ENCODE measurements at regions not wholly inside any gene's neighbourhood (a gene's known extent, or its start where the extent isn't known, plus 50 kb on each side); places are given as distances from the start of the nearest gene placed in this dataset.

GRCh38 chr2:167703441-167703840 lies 544.0 kb downstream of the STK39 start:
- H3K27ac Mint-ChIP-seq = no peak overlapping the region
- no peaks in the 10 kb centered on the region for H3K4me1 ChIP-seq (ENCODE audit: control insufficient read depth in 1 of 2, extremely low read depth in 1 of 2, insufficient read depth in 2 of 2, low read length in 2 of 2)
- no peaks in the 10 kb centered on the region for H3K4me1 Mint-ChIP-seq
- ATAC-seq (replicated peaks in 1 of 4) (no peak), DNase-seq (no peak)
- H3K27me3 Mint-ChIP-seq = no peaks in the 10 kb centered on the region
- no peaks in the 10 kb centered on the region for H3K27me3 ChIP-seq (replicated peaks in 1 of 2; ENCODE audit: control insufficient read depth in 2 of 2, extremely low read depth in 1 of 2, insufficient read depth in 2 of 2, low read length in 1 of 2)
- H3K9me3 Mint-ChIP-seq = no peaks in the 10 kb centered on the region
- no peak overlapping the region for H3K4me3 Mint-ChIP-seq
- 50% methylated on average over 1 of the region's 3 CpGs for WGBS (ENCODE audit: insufficient coverage)
- no peaks in the 10 kb centered on the region for H3K9me3 ChIP-seq
- H3K4me3 ChIP-seq (ENCODE audit: control insufficient read depth in 1 of 2, extremely low read depth in 1 of 2, low read length in 1 of 2) = no peak overlapping the region
- H3K27ac ChIP-seq (ENCODE audit: low read length) = no peak overlapping the region
- ChIA-PET POLR2A (interaction anchor here (0.6 to 0.7 kb wide), 2 partner anchors 25 to 73 kb away, joined by 6 to 8 read pairs; no protein-coding TSS in a partner anchor), CTCF (no interaction called here)
- no peaks in the 10 kb centered on the region for H3K36me3 Mint-ChIP-seq
- no peaks in the 10 kb centered on the region for H3K36me3 ChIP-seq (ENCODE audit: control insufficient read depth in 2 of 2, extremely low read depth in 1 of 2, insufficient read depth in 1 of 2, low read length in 1 of 2)

- Mint-ChIP-seq H3K27me3 (no peaks in the 10 kb centered on the region), H3K36me3 (no peaks in the 10 kb centered on the region), H3K4me3 (no peak overlapping the region), H3K4me1 (no peaks in the 10 kb centered on the region), H3K9me3 (no peaks in the 10 kb centered on the region), H3K27ac (no peak overlapping the region)
- no peak for DNase-seq
- ChIA-PET CTCF (no interaction called here), POLR2A (no interaction called here)
- no CpG with 5 or more reads among the region's 1 CpG for WGBS (ENCODE audit: insufficient coverage)
- no peaks in the 10 kb centered on the region for H3K4me1 ChIP-seq (ENCODE audit: control insufficient read depth in 1 of 2, extremely low read depth in 1 of 2, insufficient read depth in 2 of 2, low read length in 2 of 2)
- H3K27ac ChIP-seq (ENCODE audit: low read length) = no peak overlapping the region
- H3K27me3 ChIP-seq (replicated peaks in 1 of 2; ENCODE audit: control insufficient read depth in 2 of 2, extremely low read depth in 1 of 2, insufficient read depth in 2 of 2, low read length in 1 of 2) = no peaks in the 10 kb centered on the region
- no peaks in the 10 kb centered on the region for H3K36me3 ChIP-seq (ENCODE audit: control insufficient read depth in 2 of 2, extremely low read depth in 1 of 2, insufficient read depth in 1 of 2, low read length in 1 of 2)
- H3K9me3 ChIP-seq = no peaks in the 10 kb centered on the region
- H3K4me3 ChIP-seq (ENCODE audit: control insufficient read depth in 1 of 2, extremely low read depth in 1 of 2, low read length in 1 of 2) = no peak overlapping the region
- ATAC-seq (replicated peaks in 1 of 4) = no peak
These were observed 545.2 kb downstream of the STK39 start for GRCh38 chr2:167702227-167702626.

- Mint-ChIP-seq H3K36me3 (no peaks in the 10 kb centered on the region), H3K27me3 (no peaks in the 10 kb centered on the region), H3K4me1 (no peaks in the 10 kb centered on the region), H3K4me3 (no peak overlapping the region), H3K9me3 (no peaks in the 10 kb centered on the region), H3K27ac (no peak overlapping the region)
- ATAC-seq (replicated peaks in 1 of 4) (no peak), DNase-seq (no peak)
- Histone ChIP-seq H3K36me3 (ENCODE audit: control insufficient read depth in 2 of 2, extremely low read depth in 1 of 2, insufficient read depth in 1 of 2, low read length in 1 of 2) (no peaks in the 10 kb centered on the region), H3K9me3 (no peaks in the 10 kb centered on the region), H3K4me1 (ENCODE audit: control insufficient read depth in 1 of 2, extremely low read depth in 1 of 2, insufficient read depth in 2 of 2, low read length in 2 of 2) (no peaks in the 10 kb centered on the region), H3K27ac (ENCODE audit: low read length) (no peak overlapping the region), H3K27me3 (replicated peaks in 1 of 2; ENCODE audit: control insufficient read depth in 2 of 2, extremely low read depth in 1 of 2, insufficient read depth in 2 of 2, low read length in 1 of 2) (no peaks in the 10 kb centered on the region), H3K4me3 (ENCODE audit: control insufficient read depth in 1 of 2, extremely low read depth in 1 of 2, low read length in 1 of 2) (no peak overlapping the region)
- WGBS (ENCODE audit: insufficient coverage) = 68% methylated on average over 2 of the region's 4 CpGs
- CTCF ChIA-PET = no interaction called here
- POLR2A ChIA-PET = no interaction called here
These were observed 545.7 kb downstream of the STK39 start for GRCh38 chr2:167701651-167702050.

DNA sequence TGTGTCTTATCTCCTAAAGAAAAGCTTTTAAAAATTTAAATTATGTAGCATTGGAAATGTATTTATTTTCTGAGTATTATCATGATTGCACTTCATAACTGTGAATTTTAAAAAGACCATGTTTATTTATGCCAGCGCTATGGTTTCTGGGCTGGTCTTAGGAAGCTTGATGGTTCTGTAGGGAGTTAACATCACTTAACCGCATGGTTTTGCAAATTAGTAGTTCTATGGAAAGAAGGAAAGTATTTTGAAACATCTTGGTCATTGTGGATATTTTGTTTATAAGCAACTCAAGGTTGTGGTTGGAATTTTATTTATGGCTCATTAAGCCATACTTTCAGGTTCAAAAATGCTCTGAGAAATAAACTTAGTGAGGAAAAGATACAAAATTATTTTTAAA lies 549.4 kb downstream of the STK39 start:
- Histone ChIP-seq H3K36me3 (ENCODE audit: control insufficient read depth in 2 of 2, extremely low read depth in 1 of 2, insufficient read depth in 1 of 2, low read length in 1 of 2) (no peaks in the 10 kb centered on the region), H3K27me3 (replicated peaks in 1 of 2; ENCODE audit: control insufficient read depth in 2 of 2, extremely low read depth in 1 of 2, insufficient read depth in 2 of 2, low read length in 1 of 2) (no peaks in the 10 kb centered on the region), H3K4me3 (ENCODE audit: control insufficient read depth in 1 of 2, extremely low read depth in 1 of 2, low read length in 1 of 2) (no peak overlapping the region), H3K4me1 (ENCODE audit: control insufficient read depth in 1 of 2, extremely low read depth in 1 of 2, insufficient read depth in 2 of 2, low read length in 2 of 2) (no peaks in the 10 kb centered on the region), H3K9me3 (no peaks in the 10 kb centered on the region), H3K27ac (ENCODE audit: low read length) (no peak overlapping the region)
- Mint-ChIP-seq H3K4me3 (no peak overlapping the region), H3K27ac (no peak overlapping the region), H3K9me3 (no peaks in the 10 kb centered on the region), H3K36me3 (no peaks in the 10 kb centered on the region), H3K27me3 (no peaks in the 10 kb centered on the region), H3K4me1 (no peaks in the 10 kb centered on the region)
- DNase-seq (no peak), ATAC-seq (replicated peaks in 1 of 4) (no peak)
- POLR2A ChIA-PET = no interaction called here
- WGBS (ENCODE audit: insufficient coverage) = 100% methylated on average over 2 of the region's 2 CpGs
- CTCF ChIA-PET = no interaction called here

DNA sequence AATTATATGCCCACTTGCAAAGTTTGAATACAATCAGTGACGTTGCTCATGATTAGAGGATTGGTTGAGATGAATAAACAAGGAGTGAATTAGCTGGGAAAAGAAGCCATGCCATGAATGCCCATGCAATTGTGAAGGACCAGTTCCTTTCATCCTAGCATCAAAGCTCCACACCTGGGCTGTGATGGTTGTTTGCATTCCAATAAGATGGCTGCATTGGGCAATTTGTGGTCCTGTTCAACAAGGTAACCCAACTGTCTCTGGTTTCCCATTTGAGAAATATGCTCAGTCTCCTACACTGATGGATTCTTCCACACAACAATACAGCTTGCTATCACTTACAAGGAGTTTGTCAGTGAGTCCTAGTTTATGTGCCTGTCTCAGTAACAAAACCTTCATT lies 550.2 kb downstream of the STK39 start:
- no peaks in the 10 kb centered on the region for H3K4me1 ChIP-seq (ENCODE audit: control insufficient read depth in 1 of 2, extremely low read depth in 1 of 2, insufficient read depth in 2 of 2, low read length in 2 of 2)
- H3K27me3 ChIP-seq (replicated peaks in 1 of 2; ENCODE audit: control insufficient read depth in 2 of 2, extremely low read depth in 1 of 2, insufficient read depth in 2 of 2, low read length in 1 of 2) = no peaks in the 10 kb centered on the region
- no peaks in the 10 kb centered on the region for H3K4me1 Mint-ChIP-seq
- H3K27me3 Mint-ChIP-seq = no peaks in the 10 kb centered on the region
- H3K27ac ChIP-seq (ENCODE audit: low read length) = no peak overlapping the region
- H3K4me3 ChIP-seq (ENCODE audit: control insufficient read depth in 1 of 2, extremely low read depth in 1 of 2, low read length in 1 of 2) = no peak overlapping the region
- CTCF ChIA-PET = no interaction called here
- POLR2A ChIA-PET = no interaction called here
- H3K27ac Mint-ChIP-seq = no peak overlapping the region
- no peaks in the 10 kb centered on the region for H3K36me3 ChIP-seq (ENCODE audit: control insufficient read depth in 2 of 2, extremely low read depth in 1 of 2, insufficient read depth in 1 of 2, low read length in 1 of 2)
- H3K9me3 Mint-ChIP-seq = no peaks in the 10 kb centered on the region
- DNase-seq (no peak), ATAC-seq (replicated peaks in 1 of 4) (no peak)
- H3K4me3 Mint-ChIP-seq = no peak overlapping the region
- H3K36me3 Mint-ChIP-seq = no peaks in the 10 kb centered on the region
- WGBS (ENCODE audit: insufficient coverage) = 60% methylated on average over 1 of the region's 1 CpG
- no peaks in the 10 kb centered on the region for H3K9me3 ChIP-seq

- Mint-ChIP-seq H3K27me3 (peaks cover 0 to 4% of the 10 kb centered on the region in 2 donors), H3K36me3 (no peaks in the 10 kb centered on the region), H3K4me1 (no peaks in the 10 kb centered on the region), H3K4me3 (no peak overlapping the region), H3K9me3 (no peaks in the 10 kb centered on the region), H3K27ac (no peak overlapping the region)
- DNase-seq (no peak), ATAC-seq (replicated peaks in 1 of 4) (no peak)
- WGBS (ENCODE audit: insufficient coverage) = 20% methylated on average over 1 of the region's 2 CpGs
- H3K4me1 ChIP-seq (ENCODE audit: control insufficient read depth in 1 of 2, extremely low read depth in 1 of 2, insufficient read depth in 2 of 2, low read length in 2 of 2) = no peaks in the 10 kb centered on the region
- CTCF ChIA-PET = no interaction called here
- POLR2A ChIA-PET = no interaction called here
- no peak overlapping the region for H3K27ac ChIP-seq (ENCODE audit: low read length)
- H3K4me3 ChIP-seq (ENCODE audit: control insufficient read depth in 1 of 2, extremely low read depth in 1 of 2, low read length in 1 of 2) = no peak overlapping the region
- H3K36me3 ChIP-seq (ENCODE audit: control insufficient read depth in 2 of 2, extremely low read depth in 1 of 2, insufficient read depth in 1 of 2, low read length in 1 of 2) = no peaks in the 10 kb centered on the region
- no peaks in the 10 kb centered on the region for H3K27me3 ChIP-seq (replicated peaks in 1 of 2; ENCODE audit: control insufficient read depth in 2 of 2, extremely low read depth in 1 of 2, insufficient read depth in 2 of 2, low read length in 1 of 2)
- H3K9me3 ChIP-seq = no peaks in the 10 kb centered on the region
These were observed 554.5 kb downstream of the STK39 start for GRCh38 chr2:167692936-167693335.

DNA sequence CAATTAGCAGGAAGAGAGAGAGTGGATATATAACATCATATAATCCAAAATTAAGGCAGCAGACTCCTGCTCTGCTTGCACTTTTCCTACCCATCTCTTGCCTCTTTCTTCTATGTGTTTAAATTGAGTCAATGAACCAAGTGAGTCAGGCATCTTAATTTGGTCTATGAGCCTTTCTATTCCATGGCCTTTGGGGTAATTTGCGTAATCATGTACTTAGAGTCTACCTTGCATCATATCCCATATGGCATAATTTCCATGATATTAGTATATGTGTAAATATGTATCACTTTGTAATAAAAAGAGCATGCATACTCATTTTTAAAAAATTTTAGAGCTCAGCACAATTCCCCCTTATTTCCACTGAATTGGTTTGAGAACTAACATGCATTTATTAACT lies 555.2 kb downstream of the STK39 start:
- Mint-ChIP-seq H3K36me3 (no peaks in the 10 kb centered on the region), H3K27ac (no peak overlapping the region), H3K9me3 (no peaks in the 10 kb centered on the region), H3K27me3 (peaks cover 0 to 4% of the 10 kb centered on the region in 2 donors), H3K4me3 (no peak overlapping the region), H3K4me1 (no peaks in the 10 kb centered on the region)
- Histone ChIP-seq H3K4me1 (ENCODE audit: control insufficient read depth in 1 of 2, extremely low read depth in 1 of 2, insufficient read depth in 2 of 2, low read length in 2 of 2) (no peaks in the 10 kb centered on the region), H3K9me3 (no peaks in the 10 kb centered on the region), H3K36me3 (ENCODE audit: control insufficient read depth in 2 of 2, extremely low read depth in 1 of 2, insufficient read depth in 1 of 2, low read length in 1 of 2) (no peaks in the 10 kb centered on the region), H3K27ac (ENCODE audit: low read length) (no peak overlapping the region), H3K4me3 (ENCODE audit: control insufficient read depth in 1 of 2, extremely low read depth in 1 of 2, low read length in 1 of 2) (no peak overlapping the region), H3K27me3 (replicated peaks in 1 of 2; ENCODE audit: control insufficient read depth in 2 of 2, extremely low read depth in 1 of 2, insufficient read depth in 2 of 2, low read length in 1 of 2) (no peaks in the 10 kb centered on the region)
- POLR2A ChIA-PET = no interaction called here
- no CpG with 5 or more reads among the region's 1 CpG for WGBS (ENCODE audit: insufficient coverage)
- DNase-seq = no peak
- no peak for ATAC-seq (replicated peaks in 1 of 4)
- CTCF ChIA-PET = interaction anchor here in 1 of 2 donors (0.6 kb wide), 1 partner anchor 1366 kb away, joined by 3 read pairs; no protein-coding TSS in a partner anchor

Measured in T-cell (primary cell).